Muscle of back (tissue), 3 donors: ENCODE measurements at regions not wholly inside any gene's neighbourhood (a gene's known extent, or its start where the extent isn't known, plus 50 kb on each side); places are given as distances from the start of the nearest gene placed in this dataset.

Experiments used
- DNase-seq, 3 donors: peaks; one replicate each; pipeline versions ENCODE4 v3.0.0 to v3.0.0-alpha.2; 2013

- no peak for DNase-seq
Measured at GRCh38 chr9:89721971-89722530, 117.2 kb downstream of the GADD45G start.

GRCh38 chr9:89722712-89723111 lies 117.9 kb downstream of the GADD45G start:
- DNase-seq, result no peak

GRCh38 chr9:89723469-89724100 lies 118.8 kb downstream of the GADD45G start:
- no peak for DNase-seq

DNA sequence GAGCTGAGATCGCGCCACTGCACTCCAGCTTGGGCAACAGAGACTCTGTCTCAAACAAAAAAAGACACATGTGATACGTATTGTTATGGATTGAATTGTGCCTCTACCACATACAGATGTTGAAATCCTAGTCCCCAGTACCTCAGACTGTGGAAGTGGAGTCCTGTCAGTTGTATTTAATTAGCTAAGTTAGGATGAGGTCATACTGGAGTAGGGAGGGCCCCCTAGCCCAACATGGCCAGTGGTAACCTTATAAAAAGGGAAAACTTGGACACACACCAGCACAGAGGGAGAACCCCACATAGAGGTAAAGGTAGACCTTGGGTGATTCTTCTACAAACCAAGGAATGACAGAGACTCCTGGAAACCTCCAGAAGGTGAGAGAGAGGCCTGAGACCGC lies 119.8 kb downstream of the GADD45G start:
- no peak for DNase-seq

GRCh38 chr9:89725271-89725670 lies 120.5 kb downstream of the GADD45G start:
- DNase-seq, result no peak

- DNase-seq, result no peak
Measured at GRCh38 chr9:89729954-89730530, 125.2 kb downstream of the GADD45G start.

- no peak for DNase-seq
Measured at GRCh38 chr9:89730715-89731114, 125.9 kb downstream of the GADD45G start.

DNA sequence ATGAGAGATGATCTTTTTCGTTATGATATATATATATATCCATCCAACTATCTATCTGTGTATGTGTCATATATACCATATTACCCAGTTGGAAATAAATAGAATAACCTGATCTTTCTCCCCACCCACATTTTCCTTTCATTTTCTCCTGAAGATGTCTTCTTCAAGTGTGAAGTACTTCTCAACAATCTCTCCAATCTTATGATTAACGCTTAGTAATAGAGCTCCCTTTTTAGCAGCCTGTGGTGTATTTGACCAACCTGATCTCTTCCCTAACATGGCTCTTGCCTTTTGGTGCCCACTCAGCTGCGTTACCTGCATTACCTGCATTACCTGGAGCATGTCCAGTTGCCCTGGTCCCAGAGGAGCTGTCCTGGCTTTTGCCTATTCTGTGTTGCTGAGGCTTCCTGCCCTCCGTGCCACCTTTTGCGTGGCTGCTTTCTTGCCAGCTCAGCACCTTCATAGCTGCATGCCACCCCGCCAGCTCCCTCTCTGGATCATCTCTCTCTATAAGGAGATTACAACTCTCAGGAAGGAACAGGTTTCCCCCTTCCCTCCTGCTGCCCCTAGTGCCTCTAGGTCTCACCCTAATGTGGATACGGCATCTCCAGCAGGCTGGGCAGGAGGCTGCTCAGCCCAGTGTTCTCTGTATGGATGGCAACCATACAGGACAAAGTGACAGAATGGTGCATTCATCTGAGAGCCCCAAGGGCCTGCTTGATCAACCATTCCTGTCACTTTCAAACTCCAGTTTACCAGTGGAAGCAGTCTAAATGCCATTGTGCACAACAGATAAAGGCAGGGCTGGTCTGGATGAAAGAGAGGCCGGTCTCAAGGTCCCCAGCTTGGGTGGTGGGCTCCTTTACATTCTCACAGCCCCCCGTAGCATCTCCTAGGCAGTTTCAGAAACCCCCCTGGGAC lies 126.7 kb downstream of the GADD45G start:
- DNase-seq, result no peak

DNA sequence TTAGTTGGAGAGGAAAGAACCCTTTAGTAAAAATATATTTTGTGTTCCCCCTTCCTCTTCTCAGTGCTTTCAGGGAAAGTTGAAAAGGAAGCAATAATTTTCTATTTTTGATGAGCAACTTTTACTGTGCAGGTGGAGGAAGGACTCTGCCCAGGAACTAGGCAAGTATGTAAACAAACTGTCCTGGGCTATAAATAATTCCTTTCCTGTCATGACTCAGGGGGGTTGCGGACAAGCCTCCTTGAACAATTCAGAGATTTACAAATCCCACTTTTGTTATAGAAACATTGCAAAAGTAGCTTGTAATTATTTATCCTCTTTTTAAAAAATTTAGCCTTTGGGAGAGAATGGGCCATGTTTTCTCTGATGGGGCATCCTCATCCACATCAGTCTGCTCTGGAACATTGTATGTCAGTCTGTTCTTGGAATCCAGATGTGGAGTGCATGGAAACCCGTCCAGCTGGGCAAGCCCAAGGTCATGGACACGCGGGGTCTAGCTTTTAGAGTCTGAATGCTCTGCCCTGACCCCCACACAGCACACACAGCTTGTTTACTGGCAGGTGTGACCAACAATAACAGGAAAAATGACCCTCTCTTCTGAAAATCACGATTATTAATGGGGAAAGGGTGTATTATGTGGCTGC lies 127.6 kb downstream of the GADD45G start:
- DNase-seq, result no peak

- DNase-seq, result peak in 1 of 3 donors; percentile 57
Measured at GRCh38 chr9:89732939-89733324, 128.1 kb downstream of the GADD45G start.

DNA sequence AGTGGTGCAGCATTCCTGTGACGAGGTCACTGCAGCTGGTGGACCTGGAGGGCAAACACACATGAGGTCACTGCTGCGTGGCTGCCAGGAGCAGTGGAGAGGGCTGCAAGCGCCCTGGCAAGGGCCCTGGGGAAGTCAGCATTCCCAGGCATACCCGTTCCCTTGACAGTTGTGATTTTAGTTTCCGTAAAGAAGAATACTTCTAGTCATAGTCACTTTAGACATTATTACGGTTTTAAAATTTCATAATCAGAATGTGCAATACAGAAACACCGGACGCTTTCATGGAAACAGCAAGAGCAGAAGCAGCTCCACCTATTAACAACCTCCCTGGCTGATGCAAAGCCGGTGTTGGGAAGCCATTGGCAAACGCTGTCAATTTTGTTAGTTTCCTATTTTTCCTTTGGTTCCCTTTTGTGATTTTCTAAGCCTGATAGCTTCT lies 129.8 kb downstream of the GADD45G start:
- DNase-seq, result no peak

GRCh38 chr9:89738137-89738932 lies 133.5 kb downstream of the GADD45G start:
- DNase-seq, result no peak

DNA sequence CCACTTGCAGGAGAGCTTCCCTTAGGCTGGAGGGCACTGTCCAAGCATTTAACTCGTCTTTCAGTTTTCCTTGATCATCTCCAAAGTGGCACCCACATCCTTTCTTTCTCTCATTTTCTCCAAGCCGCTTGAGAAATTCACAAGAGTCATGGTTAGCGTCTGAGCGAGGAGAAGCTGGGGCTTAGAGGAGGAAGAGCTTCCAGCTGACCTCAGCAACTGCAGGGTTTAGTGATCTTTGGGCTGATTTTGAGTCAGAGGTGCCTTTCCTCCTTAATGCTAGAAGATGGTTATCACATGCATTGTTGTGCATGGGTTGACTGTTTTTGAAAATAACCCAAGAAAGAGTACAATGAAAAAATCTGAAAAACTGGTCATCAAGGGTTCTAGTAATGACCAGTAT lies 134.7 kb downstream of the GADD45G start:
- no peak for DNase-seq

DNA sequence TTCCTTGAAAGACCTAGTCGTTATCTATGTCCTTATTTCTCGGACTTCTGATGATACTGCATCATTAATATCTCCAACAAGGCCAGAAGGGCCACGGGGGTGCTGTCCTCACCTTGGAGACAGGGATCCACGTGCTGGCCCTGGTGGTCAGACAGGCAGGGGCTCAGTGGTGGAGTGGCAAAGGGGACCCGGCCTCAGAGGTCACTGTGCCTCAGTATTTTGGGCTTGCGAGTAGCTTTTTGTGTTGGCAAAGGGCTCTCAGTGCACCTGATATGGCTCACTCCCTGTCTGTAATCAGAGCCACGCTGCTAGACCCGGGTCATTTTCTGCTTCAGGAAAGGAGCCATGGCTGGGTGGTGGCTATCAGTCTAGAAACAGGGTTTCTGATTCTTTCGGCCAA lies 135.1 kb downstream of the GADD45G start:
- no peak for DNase-seq

DNA sequence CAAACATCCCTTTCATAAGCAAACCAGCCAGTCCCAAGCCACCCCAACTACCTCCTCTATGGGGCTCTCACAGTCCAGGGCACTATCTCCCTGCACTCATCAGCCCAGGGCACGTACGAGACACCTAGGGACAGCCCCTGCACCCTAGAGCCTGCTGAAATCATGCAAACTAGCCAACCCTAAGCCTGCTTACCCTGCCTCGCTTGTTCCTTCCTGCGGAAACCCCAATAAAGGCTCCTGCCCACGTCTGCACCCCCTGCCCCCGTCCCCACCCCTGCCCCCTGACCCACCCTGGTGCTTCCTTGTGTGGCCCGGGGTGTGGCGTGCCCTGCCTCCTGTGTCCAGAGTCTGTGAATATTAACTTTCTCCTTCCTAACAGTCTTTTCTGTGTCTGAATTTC lies 135.9 kb downstream of the GADD45G start:
- DNase-seq, result no peak

DNA sequence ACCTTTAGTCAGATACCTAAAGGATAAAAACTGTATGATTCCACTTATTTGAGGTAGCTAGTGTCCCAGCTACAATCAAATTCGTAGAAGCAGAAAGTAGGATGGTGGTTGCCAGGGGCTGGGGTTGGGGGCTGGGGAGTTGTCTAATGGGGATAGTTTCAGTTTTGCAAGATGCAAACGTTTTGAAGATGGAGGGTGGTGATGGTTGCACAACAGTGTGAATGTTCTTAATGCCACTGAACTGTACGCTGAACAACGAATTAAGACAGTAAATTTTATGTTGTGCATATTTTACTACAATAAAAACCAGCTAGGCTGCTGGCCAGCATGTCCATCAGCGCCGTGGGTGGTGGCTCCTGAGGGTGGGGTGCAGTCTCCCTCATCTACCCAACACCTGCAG lies 137.8 kb downstream of the GADD45G start:
- DNase-seq, result no peak

- no peak for DNase-seq
Measured at GRCh38 chr9:89743216-89743572, 138.4 kb downstream of the GADD45G start.

- DNase-seq, result no peak
Measured at GRCh38 chr9:89743573-89744254, 138.9 kb downstream of the GADD45G start.

- DNase-seq, result no peak
Measured at GRCh38 chr9:89744255-89744648, 139.4 kb downstream of the GADD45G start.

DNA sequence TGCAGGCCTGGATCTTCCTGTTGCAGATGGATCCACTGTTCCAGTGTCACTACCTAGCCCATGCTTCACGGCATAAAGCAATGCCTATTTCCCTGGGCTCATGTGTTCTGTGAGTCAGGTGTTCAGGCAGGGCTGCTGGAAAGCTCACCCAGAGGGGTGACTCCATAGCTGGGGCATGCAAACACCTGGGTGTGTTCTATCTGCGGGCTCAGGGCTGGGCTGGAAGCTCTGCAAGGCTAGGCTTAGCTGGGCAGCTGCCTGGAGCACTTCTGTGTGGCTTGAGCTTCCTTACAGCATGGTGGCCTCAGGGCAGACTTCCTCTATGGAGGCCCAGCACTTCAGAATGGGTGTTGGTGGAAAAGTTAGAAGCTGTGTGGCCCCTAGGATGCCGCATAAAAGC lies 139.9 kb downstream of the GADD45G start:
- no peak for DNase-seq
